Endodermal cell (in vitro differentiated cells): ENCODE measurements at regions not wholly inside any gene's neighbourhood (a gene's known extent, or its start where the extent isn't known, plus 50 kb on each side); places are given as distances from the start of the nearest gene placed in this dataset.

Experiments used
- DNase-seq: peaks from one replicate; pipeline ENCODE4 v3.0.0-alpha.2; 2017
- H3K27ac ChIP-seq: 2 replicates; pipeline ENCODE4 v1.5.1; 2013; ENCODE audit warnings: mild to moderate bottlenecking, low read depth, low read length, moderate library complexity
- H3K27me3 ChIP-seq: 2 replicates; pipeline ENCODE4 v1.6.1; 2013; ENCODE audit warnings: mild to moderate bottlenecking, low read length, moderate library complexity; ENCODE audit not compliant: insufficient read depth, control insufficient read depth, poor library complexity, severe bottlenecking
- H3K36me3 ChIP-seq: 2 replicates; pipeline ENCODE4 v1.7.0; 2013; ENCODE audit warnings: mild to moderate bottlenecking, low read length, moderate library complexity; ENCODE audit not compliant: control insufficient read depth, insufficient read depth
- H3K4me1 ChIP-seq: one replicate; pipeline ENCODE4 v1.7.0; 2013; ENCODE audit warnings: low read length; ENCODE audit not compliant: control insufficient read depth, insufficient read depth
- H3K4me3 ChIP-seq: 2 replicates; pipeline ENCODE4 v1.5.1; 2013; ENCODE audit warnings: mild to moderate bottlenecking, low read length, moderate library complexity
- H3K9ac ChIP-seq: 2 replicates; pipeline ENCODE4 v1.6.1; 2013; ENCODE audit warnings: mild to moderate bottlenecking, low read length, moderate library complexity; ENCODE audit not compliant: poor library complexity, severe bottlenecking; ENCODE audit errors: extremely low read depth
- H3K9me3 ChIP-seq: 2 replicates; pipeline ENCODE4 v1.6.1; 2013; ENCODE audit warnings: mild to moderate bottlenecking, low read length, moderate library complexity; ENCODE audit not compliant: control insufficient read depth
- H3K27ac Mint-ChIP-seq: 2 replicates; pipeline ENCODE4 v1.8.0; 2020; ENCODE audit warnings: mixed read lengths
- H3K27me3 Mint-ChIP-seq: 2 replicates; pipeline ENCODE4 v1.8.0; 2021; ENCODE audit warnings: mild to moderate bottlenecking, mixed read lengths; ENCODE audit not compliant: insufficient read depth
- H3K36me3 Mint-ChIP-seq: 2 replicates; pipeline ENCODE4 v1.8.0; 2020; ENCODE audit warnings: low read depth, mixed read lengths
- H3K4me1 Mint-ChIP-seq: 2 replicates; pipeline ENCODE4 v1.8.0; 2020; ENCODE audit warnings: mixed read lengths
- H3K4me3 Mint-ChIP-seq: 2 replicates; pipeline ENCODE4 v1.8.0; 2020; ENCODE audit warnings: mild to moderate bottlenecking, moderate library complexity, mixed read lengths
- H3K9me3 Mint-ChIP-seq: 2 replicates; pipeline ENCODE4 v1.8.0; 2020; ENCODE audit warnings: mild to moderate bottlenecking, mixed read lengths
- CTCF ChIP-seq: fragments of 200-600 bp; sonication (generic); conservative IDR thresholded peaks from 2 replicates; pipeline ENCODE4 v1.5.0; 2021; ENCODE audit warnings: antibody characterized with exemption, mild to moderate bottlenecking
- WGBS, 2 experiments: methylation state at CpG; one replicate each; pipeline versions ENCODE4 v1.1.5 to v1.1.7; 2013; ENCODE audit warnings: missing lambda C conversion rate in 2 of 2, mixed read lengths in 1 of 2; ENCODE audit not compliant: insufficient coverage in 1 of 2, insufficient read length in 1 of 2; 5-methylcytosine and 5-hydroxymethylcytosine counted together

GRCh38 chr12:91241756-91242155 is 59.1 kb upstream of the DCN start:
- H3K27me3 ChIP-seq = no peaks in the 10 kb centered on the region
- H3K27ac Mint-ChIP-seq = no peak overlapping the region

GRCh38 chr12:91240386-91241095 is 57.9 kb upstream of the DCN start:
- Mint-ChIP-seq H3K4me1 (no peaks in the 10 kb centered on the region), H3K9me3 (no peaks in the 10 kb centered on the region), H3K27ac (no peak overlapping the region), H3K27me3 (no peaks in the 10 kb centered on the region), H3K36me3 (no peaks in the 10 kb centered on the region), H3K4me3 (no peak overlapping the region)
- H3K9ac ChIP-seq = no peak overlapping the region
- no peaks in the 10 kb centered on the region for H3K4me1 ChIP-seq
- no peak overlapping the region for H3K4me3 ChIP-seq
- no peaks in the 10 kb centered on the region for H3K36me3 ChIP-seq
- no peak for DNase-seq
- TF ChIP-seq CTCF = no peak
- no peaks in the 10 kb centered on the region for H3K27me3 ChIP-seq
- no peaks in the 10 kb centered on the region for H3K9me3 ChIP-seq
- WGBS, 2 experiments = 82 to 100% methylated on average over 1 to 4 of the region's 4 CpGs
- no peak overlapping the region for H3K27ac ChIP-seq

More at GRCh38 chr12:91241756-91242155, 59.1 kb upstream of the DCN start:
- no peak for DNase-seq
- no peaks in the 10 kb centered on the region for H3K4me1 Mint-ChIP-seq
- TF ChIP-seq CTCF = no peak
- Histone ChIP-seq H3K36me3 (no peaks in the 10 kb centered on the region), H3K4me3 (no peak overlapping the region), H3K27ac (no peak overlapping the region), H3K9me3 (no peaks in the 10 kb centered on the region), H3K9ac (no peak overlapping the region), H3K4me1 (no peaks in the 10 kb centered on the region)
- no peak overlapping the region for H3K4me3 Mint-ChIP-seq
- WGBS, 2 experiments = no CpG with 5 or more reads among the region's 2 CpGs
- no peaks in the 10 kb centered on the region for H3K9me3 Mint-ChIP-seq
- H3K36me3 Mint-ChIP-seq = no peaks in the 10 kb centered on the region
- no peaks in the 10 kb centered on the region for H3K27me3 Mint-ChIP-seq

- H3K36me3 Mint-ChIP-seq = no peaks in the 10 kb centered on the region
- Histone ChIP-seq H3K4me3 (no peak overlapping the region), H3K27ac (no peak overlapping the region), H3K36me3 (no peaks in the 10 kb centered on the region), H3K9ac (no peak overlapping the region), H3K4me1 (no peaks in the 10 kb centered on the region), H3K9me3 (no peaks in the 10 kb centered on the region), H3K27me3 (no peaks in the 10 kb centered on the region)
- no peak overlapping the region for H3K27ac Mint-ChIP-seq
- no peak overlapping the region for H3K4me3 Mint-ChIP-seq
- H3K9me3 Mint-ChIP-seq = no peaks in the 10 kb centered on the region
- 81 to 100% methylated on average over 1 to 3 of the region's 3 CpGs for WGBS, 2 experiments
- no peaks in the 10 kb centered on the region for H3K4me1 Mint-ChIP-seq
- no peak for DNase-seq
- TF ChIP-seq CTCF = no peak
- no peaks in the 10 kb centered on the region for H3K27me3 Mint-ChIP-seq
These were observed 56.9 kb upstream of the DCN start for GRCh38 chr12:91239481-91239880.
